ENCODE measurements at regions not wholly inside any gene's neighbourhood (a gene's known extent, or its start where the extent isn't known, plus 50 kb on each side); places are given as distances from the start of the nearest gene placed in this dataset.

DNA sequence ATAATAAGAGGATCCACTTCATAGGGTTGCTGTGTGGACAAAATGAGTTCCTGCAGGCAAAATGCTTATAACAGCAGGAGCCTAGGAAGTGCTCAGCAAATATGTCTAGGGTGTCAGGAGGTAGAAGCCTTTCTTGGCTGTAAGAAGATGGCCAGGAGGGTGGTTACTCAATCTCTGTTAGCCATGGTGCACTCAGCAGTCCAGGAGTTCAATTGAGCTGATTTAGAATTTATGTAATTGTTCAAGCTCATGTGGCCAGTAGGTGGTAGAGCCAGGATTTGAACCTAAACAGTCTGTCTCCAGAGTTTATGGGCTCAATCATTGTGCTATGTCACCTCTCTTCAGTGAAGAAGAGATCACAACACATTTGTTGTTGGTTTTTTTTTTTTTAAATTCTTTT, 381.2 kb downstream of the KIF4B start (continued):
- TF ChIP-seq EHF (CRISPR knock-in tag; IDR thresholded peaks at IDR 0.05) (no peak), CHD4 (IDR thresholded peaks at IDR 0.05; ENCODE audit: borderline replicate concordance) (no peak), FOSB (CRISPR knock-in tag; IDR thresholded peaks at IDR 0.05) (no peak), POLR2AphosphoS2 (conservative IDR thresholded peaks at IDR 0.05; ENCODE audit: low read length) (no peak), BHLHE40 (IDR thresholded peaks at IDR 0.05; ENCODE audit: low read depth, low read length) (no peak)
- TF ChIP-seq, protein P1, sequence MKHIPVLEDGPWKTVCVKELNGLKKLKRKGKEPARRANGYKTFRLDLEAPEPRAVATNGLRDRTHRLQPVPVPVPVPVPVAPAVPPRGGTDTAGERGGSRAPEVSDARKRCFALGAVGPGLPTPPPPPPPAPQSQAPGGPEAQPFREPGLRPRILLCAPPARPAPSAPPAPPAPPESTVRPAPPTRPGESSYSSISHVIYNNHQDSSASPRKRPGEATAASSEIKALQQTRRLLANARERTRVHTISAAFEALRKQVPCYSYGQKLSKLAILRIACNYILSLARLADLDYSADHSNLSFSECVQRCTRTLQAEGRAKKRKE (CRISPR knock-in tag; IDR thresholded peaks at IDR 0.05; ENCODE audit: low read depth) = no peak

DNA sequence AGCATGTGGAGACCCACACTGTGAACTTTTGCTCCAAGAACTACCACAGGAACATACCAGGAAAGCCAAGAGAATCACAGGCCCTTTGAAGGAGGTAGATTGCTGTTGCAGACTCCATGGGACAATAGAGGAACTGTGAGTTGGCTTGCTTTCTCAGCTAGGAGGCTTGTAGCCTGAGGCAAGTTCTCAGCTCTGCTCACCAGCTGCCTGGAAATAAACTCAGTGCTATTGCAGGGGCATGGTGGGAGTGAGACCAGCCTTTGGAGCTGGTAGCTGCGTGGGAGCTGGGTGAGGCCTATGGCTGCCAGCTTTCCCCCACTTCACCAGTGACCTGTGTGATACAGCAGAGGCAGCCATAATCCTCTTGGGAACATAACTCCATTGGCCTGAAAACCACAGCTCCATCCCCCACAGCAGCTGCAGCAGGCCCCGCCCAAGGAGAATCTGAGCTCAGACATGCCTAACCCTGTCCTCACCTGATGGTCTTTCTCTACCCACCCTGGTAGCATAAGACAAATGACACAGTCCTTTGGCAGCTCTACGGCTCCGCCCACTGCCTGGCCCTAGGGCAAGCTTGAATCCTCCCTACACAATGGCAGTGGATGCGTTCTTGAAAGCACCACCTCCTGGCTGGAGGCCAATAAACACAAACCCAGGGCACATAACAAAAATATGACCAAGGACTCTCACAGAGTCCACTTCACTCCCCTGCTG, 389.5 kb downstream of the KIF4B start:
- ATAC-seq = no peak
- no peaks in the 10 kb centered on the region for H3K4me1 ChIP-seq
- POLR2A ChIA-PET = no interaction called here
- no peak for FAIRE-seq
- DNase-seq (ENCODE audit: low read depth in 1 of 2, low spot score in 1 of 2) = no peak
- no peak for TF ChIP-seq TP53 (CRISPR knock-in tag; IDR thresholded peaks at IDR 0.05)
- no peak for TF ChIP-seq HOXB5 (CRISPR knock-in tag; IDR thresholded peaks at IDR 0.05)
- TF ChIP-seq BHLHE40 (IDR thresholded peaks at IDR 0.05; ENCODE audit: low read depth, low read length) = no peak
- TF ChIP-seq, protein P2, sequence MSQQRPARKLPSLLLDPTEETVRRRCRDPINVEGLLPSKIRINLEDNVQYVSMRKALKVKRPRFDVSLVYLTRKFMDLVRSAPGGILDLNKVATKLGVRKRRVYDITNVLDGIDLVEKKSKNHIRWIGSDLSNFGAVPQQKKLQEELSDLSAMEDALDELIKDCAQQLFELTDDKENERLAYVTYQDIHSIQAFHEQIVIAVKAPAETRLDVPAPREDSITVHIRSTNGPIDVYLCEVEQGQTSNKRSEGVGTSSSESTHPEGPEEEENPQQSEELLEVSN (IDR thresholded peaks at IDR 0.05; ENCODE audit: borderline replicate concordance, low read depth) = no peak
- no peak overlapping the region for H3K27ac ChIP-seq
- WGBS (ENCODE audit: missing lambda C conversion rate) = 2% methylated on average over 4 of the region's 5 CpGs
- H3K9me3 ChIP-seq = no peaks in the 10 kb centered on the region
- H3K4me2 ChIP-seq = no peak overlapping the region
- CTCF ChIA-PET = no interaction called here
- H3K4me3 ChIP-seq = no peak overlapping the region

DNA sequence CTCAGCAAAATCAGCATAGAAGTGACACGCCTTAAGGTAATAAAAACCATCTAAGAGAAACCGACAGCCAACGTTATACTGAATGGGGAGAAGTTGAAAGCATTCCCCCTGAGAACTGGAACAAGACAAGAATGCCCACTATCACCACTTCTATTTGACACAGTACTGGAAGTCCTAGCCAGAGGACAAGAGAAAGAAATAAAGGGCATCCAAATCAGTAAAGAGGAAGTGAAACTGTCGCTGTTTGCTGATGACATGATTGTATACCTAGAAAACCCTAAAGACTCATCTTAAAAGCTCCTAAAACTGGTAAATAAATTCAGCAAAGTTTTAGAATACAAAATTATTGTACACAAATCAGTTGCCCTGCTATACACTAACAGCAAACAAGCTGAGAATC, 393.3 kb downstream of the KIF4B start:
- H3K27ac ChIP-seq = no peak overlapping the region
- 13% methylated on average over 4 of the region's 4 CpGs for WGBS (ENCODE audit: missing lambda C conversion rate)
- DNase-seq (ENCODE audit: low read depth in 1 of 2, low spot score in 1 of 2) (no peak), ATAC-seq (no peak), FAIRE-seq (no peak)
- CTCF ChIA-PET = no interaction called here
- no peak overlapping the region for H3K4me3 ChIP-seq
- no peak overlapping the region for H3K4me2 ChIP-seq
- H3K9me3 ChIP-seq = no peaks in the 10 kb centered on the region
- POLR2A ChIA-PET = no interaction called here
- H3K4me1 ChIP-seq = no peaks in the 10 kb centered on the region
- TF ChIP-seq RFX5 (IDR thresholded peaks at IDR 0.05) (no peak), EHF (CRISPR knock-in tag; IDR thresholded peaks at IDR 0.05) (no peak), FOSL2 (IDR thresholded peaks at IDR 0.05) (no peak), FOSL2 (CRISPR knock-in tag; IDR thresholded peaks at IDR 0.05) (no peak), CHD4 (IDR thresholded peaks at IDR 0.05; ENCODE audit: borderline replicate concordance) (no peak), POLR2AphosphoS2 (conservative IDR thresholded peaks at IDR 0.05; ENCODE audit: low read length) (no peak), TP53 (CRISPR knock-in tag; IDR thresholded peaks at IDR 0.05) (no peak), ZNF302 (CRISPR knock-in tag; IDR thresholded peaks at IDR 0.05) (no peak), HOXB5 (CRISPR knock-in tag; IDR thresholded peaks at IDR 0.05) (no peak), HOXB13 (CRISPR knock-in tag; IDR thresholded peaks at IDR 0.05; ENCODE audit: low read depth) (no peak), SREBF2 (IDR thresholded peaks at IDR 0.05) (no peak), ESRRA (IDR thresholded peaks at IDR 0.05; ENCODE audit: borderline replicate concordance, low read length) (no peak), ZSCAN20 (CRISPR knock-in tag; IDR thresholded peaks at IDR 0.05) (no peak), PHF8 (IDR thresholded peaks at IDR 0.05; ENCODE audit: borderline replicate concordance, low read depth) (no peak), KDM5A (IDR thresholded peaks at IDR 0.05) (no peak), ZC3H11A (IDR thresholded peaks at IDR 0.05) (no peak)
- TF ChIP-seq, protein P3, sequence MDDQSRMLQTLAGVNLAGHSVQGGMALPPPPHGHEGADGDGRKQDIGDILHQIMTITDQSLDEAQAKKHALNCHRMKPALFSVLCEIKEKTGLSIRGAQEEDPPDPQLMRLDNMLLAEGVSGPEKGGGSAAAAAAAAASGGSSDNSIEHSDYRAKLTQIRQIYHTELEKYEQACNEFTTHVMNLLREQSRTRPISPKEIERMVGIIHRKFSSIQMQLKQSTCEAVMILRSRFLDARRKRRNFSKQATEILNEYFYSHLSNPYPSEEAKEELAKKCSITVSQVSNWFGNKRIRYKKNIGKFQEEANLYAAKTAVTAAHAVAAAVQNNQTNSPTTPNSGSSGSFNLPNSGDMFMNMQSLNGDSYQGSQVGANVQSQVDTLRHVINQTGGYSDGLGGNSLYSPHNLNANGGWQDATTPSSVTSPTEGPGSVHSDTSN (IDR thresholded peaks at IDR 0.05) = no peak
- TF ChIP-seq, protein P4, sequence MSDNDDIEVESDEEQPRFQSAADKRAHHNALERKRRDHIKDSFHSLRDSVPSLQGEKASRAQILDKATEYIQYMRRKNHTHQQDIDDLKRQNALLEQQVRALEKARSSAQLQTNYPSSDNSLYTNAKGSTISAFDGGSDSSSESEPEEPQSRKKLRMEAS (IDR thresholded peaks at IDR 0.05) = no peak

All from A549 (cell line).